H9 (cell line): ENCODE measurements at regions not wholly inside any gene's neighbourhood (a gene's known extent, or its start where the extent isn't known, plus 50 kb on each side); places are given as distances from the start of the nearest gene placed in this dataset.

Source experiments
- DNase-seq: peaks from one replicate; pipeline ENCODE4 v3.0.0-alpha.2; 2017
- H2AFZ ChIP-seq: one replicate; pipeline ENCODE4 v1.6.1; 2013; ENCODE audit warnings: mild to moderate bottlenecking, low read length, control low read depth, moderate library complexity
- H2AK5ac ChIP-seq: 2 replicates; pipeline ENCODE4 v1.6.1; 2013; ENCODE audit warnings: low read length, control low read depth, mixed read lengths; ENCODE audit not compliant: insufficient read length
- H2BK120ac ChIP-seq: one replicate; pipeline ENCODE4 v1.6.1; 2013; ENCODE audit warnings: low read depth, mild to moderate bottlenecking, low read length, control low read depth, inconsistent platforms; ENCODE audit not compliant: poor library complexity, severe bottlenecking
- H2BK12ac ChIP-seq: 2 replicates; pipeline ENCODE4 v1.6.1; 2013; ENCODE audit warnings: low read length, control low read depth, mixed read lengths, low read depth; ENCODE audit not compliant: insufficient read length
- H2BK15ac ChIP-seq: 2 replicates; pipeline ENCODE4 v1.6.1; 2013; ENCODE audit warnings: low read depth, low read length, control low read depth
- H2BK20ac ChIP-seq: one replicate; pipeline ENCODE4 v1.6.1; 2013; ENCODE audit warnings: low read depth, mild to moderate bottlenecking, low read length, control low read depth, inconsistent platforms; ENCODE audit not compliant: poor library complexity, severe bottlenecking
- H2BK5ac ChIP-seq: 2 replicates; pipeline ENCODE4 v1.6.1; 2013; ENCODE audit warnings: low read length, control low read depth, mixed read lengths; ENCODE audit not compliant: insufficient read length
- H3K14ac ChIP-seq: 2 replicates; pipeline ENCODE4 v1.6.1; 2013; ENCODE audit warnings: low read length, control low read depth; ENCODE audit not compliant: insufficient read depth
- H3K18ac ChIP-seq: 2 replicates; pipeline ENCODE4 v1.6.1; 2013; ENCODE audit warnings: low read depth, mild to moderate bottlenecking, mixed read lengths, low read length, control low read depth; ENCODE audit not compliant: insufficient read length
- H3K23ac ChIP-seq: 2 replicates; pipeline ENCODE4 v1.6.1; 2013; ENCODE audit warnings: low read length, control low read depth, mixed read lengths, low read depth; ENCODE audit not compliant: insufficient read length
- H3K23me2 ChIP-seq: 2 replicates; pipeline ENCODE4 v1.6.1; 2013; ENCODE audit warnings: low read depth, mild to moderate bottlenecking, mixed read lengths, low read length, control low read depth; ENCODE audit not compliant: insufficient read length, poor library complexity, severe bottlenecking
- H3K27ac ChIP-seq: 2 replicates; pipeline ENCODE4 v1.5.1; 2013; ENCODE audit warnings: low read length, control low read depth, mixed read lengths, low read depth; ENCODE audit not compliant: insufficient read length
- H3K27me3 ChIP-seq: 2 replicates; pipeline ENCODE4 v1.6.1; 2013; ENCODE audit warnings: low read length, control low read depth, inconsistent platforms; ENCODE audit not compliant: insufficient read depth
- H3K4ac ChIP-seq: 2 replicates; pipeline ENCODE4 v1.6.1; 2013; ENCODE audit warnings: low read depth, mild to moderate bottlenecking, control low read depth, inconsistent platforms, low read length, moderate library complexity
- H3K4me1 ChIP-seq: 2 replicates; pipeline ENCODE4 v1.6.1; 2013; ENCODE audit warnings: low read length, control low read depth, inconsistent platforms; ENCODE audit not compliant: insufficient read depth
- H3K4me2 ChIP-seq: 2 replicates; pipeline ENCODE4 v1.6.1; 2013; ENCODE audit warnings: low read length, control low read depth, mixed read lengths; ENCODE audit not compliant: insufficient read length, insufficient read depth
- H3K56ac ChIP-seq: 2 replicates; pipeline ENCODE4 v1.6.1; 2013; ENCODE audit warnings: low read depth, mild to moderate bottlenecking, mixed read lengths, low read length, control low read depth; ENCODE audit not compliant: insufficient read length
- H3K79me1 ChIP-seq: 2 replicates; pipeline ENCODE4 v1.6.1; 2013; ENCODE audit warnings: low read depth, mild to moderate bottlenecking, moderate library complexity, low read length, control low read depth, inconsistent platforms; ENCODE audit not compliant: insufficient read depth, poor library complexity, severe bottlenecking
- H3K79me2 ChIP-seq: 2 replicates; pipeline ENCODE4 v1.6.1; 2013; ENCODE audit warnings: low read length, control low read depth, inconsistent platforms; ENCODE audit not compliant: insufficient read depth
- H3K9ac ChIP-seq: 2 replicates; pipeline ENCODE4 v1.6.1; 2013; ENCODE audit warnings: low read length, control low read depth, mixed read lengths; ENCODE audit not compliant: insufficient read length; ENCODE audit errors: extremely low read depth
- H3K9me3 ChIP-seq: one replicate; pipeline ENCODE4 v1.6.1; 2013; ENCODE audit warnings: low read depth, low read length, inconsistent platforms; ENCODE audit not compliant: control insufficient read depth
- H3T11ph ChIP-seq: one replicate; pipeline ENCODE4 v1.6.1; 2013; ENCODE audit warnings: mild to moderate bottlenecking, low read length, control low read depth, inconsistent platforms
- H4K20me1 ChIP-seq: one replicate; pipeline ENCODE4 v1.6.1; 2013; ENCODE audit not compliant: control insufficient read depth, insufficient read length, insufficient read depth
- H4K5ac ChIP-seq: 2 replicates; pipeline ENCODE4 v1.6.1; 2013; ENCODE audit warnings: low read depth, mild to moderate bottlenecking, mixed read lengths, low read length, control low read depth; ENCODE audit not compliant: insufficient read length
- H4K8ac ChIP-seq: replicated peaks from 2 replicates; pipeline ENCODE4 v1.6.1; 2013; ENCODE audit warnings: low read length, control low read depth, mixed read lengths, low read depth; ENCODE audit not compliant: insufficient read length
- H4K91ac ChIP-seq: 2 replicates; pipeline ENCODE4 v1.6.1; 2013; ENCODE audit warnings: low read depth, mild to moderate bottlenecking, moderate library complexity, mixed read lengths, low read length, control low read depth; ENCODE audit not compliant: insufficient read length
- H3K27ac Mint-ChIP-seq, 3 experiments: 2 replicates in 2 of 3; 3 replicates in 1 of 3; pipeline ENCODE4 v1.8.0; 2020 to 2021; ENCODE audit warnings: mixed read lengths in 3 of 3, mild to moderate bottlenecking in 1 of 3, moderate library complexity in 1 of 3
- H3K27me3 Mint-ChIP-seq: 2 replicates; pipeline ENCODE4 v1.8.0; 2021; ENCODE audit warnings: low read depth, mild to moderate bottlenecking, moderate library complexity, mixed read lengths
- H3K36me3 Mint-ChIP-seq, 3 experiments: 2 replicates in 2 of 3; 3 replicates in 1 of 3; pipeline ENCODE4 v1.8.0; 2020 to 2021; ENCODE audit warnings: low read depth in 3 of 3, mixed read lengths in 3 of 3; ENCODE audit not compliant: insufficient read depth in 1 of 3
- H3K4me1 Mint-ChIP-seq, 2 experiments: 2 replicates each; pipeline ENCODE4 v1.8.0; 2020; ENCODE audit warnings: mixed read lengths in 2 of 2
- H3K4me3 Mint-ChIP-seq, 2 experiments: 2 replicates in 1 of 2; 3 replicates in 1 of 2; pipeline ENCODE4 v1.8.0; 2020 to 2021; ENCODE audit warnings: mild to moderate bottlenecking in 2 of 2, mixed read lengths in 2 of 2, moderate library complexity in 1 of 2
- H3K9me3 Mint-ChIP-seq, 2 experiments: 2 replicates in 1 of 2; 3 replicates in 1 of 2; pipeline ENCODE4 v1.8.0; 2020; ENCODE audit warnings: mild to moderate bottlenecking in 2 of 2, mixed read lengths in 2 of 2, moderate library complexity in 1 of 2
- WGBS: extraction: QIAGEN DNeasy Blood & Tissue Kit; methylation state at CpG from one replicate; pipeline ENCODE4 v1.1.7; 2013; ENCODE audit warnings: missing lambda C conversion rate, low lambda C conversion rate, mixed read lengths; ENCODE audit not compliant: insufficient read length; ENCODE audit errors: extremely low coverage; 5-methylcytosine and 5-hydroxymethylcytosine counted together
- TF ChIP-seq, protein P1 (sequence below): fragments of 200-600 bp; sonication (generic); conservative IDR thresholded peaks from 3 replicates; pipeline ENCODE4 v1.8.0; 2021; ENCODE audit warnings: antibody characterized with exemption, mild to moderate bottlenecking

DNA sequence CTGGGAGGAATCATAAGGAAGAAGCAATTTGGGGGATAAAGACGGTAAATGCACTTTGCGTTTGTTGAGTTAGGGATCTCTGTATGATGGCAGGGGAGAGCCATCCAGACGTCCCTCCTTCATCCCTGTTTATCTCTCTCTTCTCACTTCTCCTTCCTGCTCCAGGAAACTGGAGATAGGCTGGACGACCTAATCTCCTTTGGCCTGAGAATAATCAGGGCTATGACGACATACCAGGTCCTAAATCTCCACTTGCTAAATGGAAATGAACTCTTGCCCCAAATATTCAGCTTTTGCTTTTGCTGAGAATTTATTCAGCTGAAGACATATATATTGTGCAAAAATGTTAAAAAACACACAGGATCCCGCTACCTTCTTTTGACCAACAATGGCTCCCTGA is 182.9 kb upstream of the INHBA start:
- 0 out of 2 replicates have a peak, but pooled peaks cover 2% of the 10 kb centered on the region for H3K4me1 ChIP-seq
- H3K4me1 Mint-ChIP-seq = peaks cover 5 to 15% of the 10 kb centered on the region in 2 experiments
- H4K91ac ChIP-seq = no peak overlapping the region
- H3K27me3 ChIP-seq = no peaks in the 10 kb centered on the region
- no peak overlapping the region for H3K23ac ChIP-seq
- no peaks in the 10 kb centered on the region; a peak in 1 of 7 replicates for H3K36me3 Mint-ChIP-seq
- no peak overlapping the region for H2AK5ac ChIP-seq
- no peaks in the 10 kb centered on the region; the same call in 1 of the 2 replicates for H3K27me3 Mint-ChIP-seq
- H3K27ac ChIP-seq = no peak overlapping the region
- no peaks in the 10 kb centered on the region for H3K9me3 Mint-ChIP-seq
- no peak overlapping the region for H2BK12ac ChIP-seq
- peak overlapping the region in 1 of 3 experiments; percentile 17; a peak in 1 of 7 replicates for H3K27ac Mint-ChIP-seq
- H3K4me2 ChIP-seq = no peak overlapping the region
- no peaks in the 10 kb centered on the region for H4K20me1 ChIP-seq
- no peak overlapping the region for H2BK120ac ChIP-seq
- H3K79me2 ChIP-seq = no peaks in the 10 kb centered on the region
- no peak overlapping the region for H2AFZ ChIP-seq
- no peak overlapping the region for H4K5ac ChIP-seq
- DNase-seq = no peak
- H3K18ac ChIP-seq = no peak overlapping the region
- no peaks in the 10 kb centered on the region for H3K79me1 ChIP-seq
- H3K23me2 ChIP-seq = no peaks in the 10 kb centered on the region
- H4K8ac ChIP-seq = no peak overlapping the region
- WGBS = no CpG with 5 or more reads among the region's 6 CpGs
- TF ChIP-seq, protein P1, sequence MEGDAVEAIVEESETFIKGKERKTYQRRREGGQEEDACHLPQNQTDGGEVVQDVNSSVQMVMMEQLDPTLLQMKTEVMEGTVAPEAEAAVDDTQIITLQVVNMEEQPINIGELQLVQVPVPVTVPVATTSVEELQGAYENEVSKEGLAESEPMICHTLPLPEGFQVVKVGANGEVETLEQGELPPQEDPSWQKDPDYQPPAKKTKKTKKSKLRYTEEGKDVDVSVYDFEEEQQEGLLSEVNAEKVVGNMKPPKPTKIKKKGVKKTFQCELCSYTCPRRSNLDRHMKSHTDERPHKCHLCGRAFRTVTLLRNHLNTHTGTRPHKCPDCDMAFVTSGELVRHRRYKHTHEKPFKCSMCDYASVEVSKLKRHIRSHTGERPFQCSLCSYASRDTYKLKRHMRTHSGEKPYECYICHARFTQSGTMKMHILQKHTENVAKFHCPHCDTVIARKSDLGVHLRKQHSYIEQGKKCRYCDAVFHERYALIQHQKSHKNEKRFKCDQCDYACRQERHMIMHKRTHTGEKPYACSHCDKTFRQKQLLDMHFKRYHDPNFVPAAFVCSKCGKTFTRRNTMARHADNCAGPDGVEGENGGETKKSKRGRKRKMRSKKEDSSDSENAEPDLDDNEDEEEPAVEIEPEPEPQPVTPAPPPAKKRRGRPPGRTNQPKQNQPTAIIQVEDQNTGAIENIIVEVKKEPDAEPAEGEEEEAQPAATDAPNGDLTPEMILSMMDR = no peak
- H3K4ac ChIP-seq = no peak overlapping the region
- H3K4me3 Mint-ChIP-seq = no peak overlapping the region
- no peak overlapping the region for H3K9ac ChIP-seq
- H2BK15ac ChIP-seq = no peak overlapping the region
- H3K9me3 ChIP-seq = no peaks in the 10 kb centered on the region
- H2BK5ac ChIP-seq = no peak overlapping the region
- H2BK20ac ChIP-seq = no peak overlapping the region
- no peak overlapping the region for H3K14ac ChIP-seq
- no peak overlapping the region for H3T11ph ChIP-seq
- no peak overlapping the region for H3K56ac ChIP-seq
